ENCODE measurements at regions not wholly inside any gene's neighbourhood (a gene's known extent, or its start where the extent isn't known, plus 50 kb on each side); places are given as distances from the start of the nearest gene placed in this dataset.

DNA sequence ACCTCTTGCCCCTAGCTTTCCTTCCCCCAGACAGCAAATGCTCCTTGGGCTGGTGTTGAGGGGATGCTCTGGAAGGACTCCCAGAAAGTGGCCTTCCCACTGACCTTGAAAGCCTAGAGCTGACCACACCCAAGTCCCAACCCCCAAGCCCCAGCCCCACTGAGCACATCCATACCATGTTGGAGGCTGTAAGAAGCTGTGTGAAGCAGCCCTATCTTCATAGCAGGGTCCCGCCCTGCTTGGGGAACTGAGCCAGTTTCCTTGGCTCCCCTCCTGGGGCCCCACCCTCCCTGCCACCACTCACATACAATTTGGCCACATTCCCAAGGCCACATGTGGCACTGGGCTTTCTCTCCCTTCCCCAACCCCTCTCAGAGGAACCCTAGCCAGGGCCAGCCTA is 72.3 kb upstream of the CACUL1 start:
- DNase-seq (ENCODE audit: low spot score), result no peak
- no peaks in the 10 kb centered on the region for H3K9me3 ChIP-seq (ENCODE audit: control insufficient read depth in 4 of 4, low read length in 3 of 4)
- no peak for TF ChIP-seq EGR1 (IDR thresholded peaks at IDR 0.05; ENCODE audit: low read depth in 2 of 2)
- TF ChIP-seq HNF4G (IDR thresholded peaks at IDR 0.05), result no peak
- H3K27ac ChIP-seq (ENCODE audit: low read depth in 1 of 2, low read length in 2 of 2), result no peak overlapping the region
- H3K27me3 ChIP-seq (ENCODE audit: control insufficient read depth in 4 of 4, insufficient read depth in 4 of 4, low read length in 3 of 4), result no peaks in the 10 kb centered on the region
- H3K36me3 ChIP-seq (ENCODE audit: control insufficient read depth in 4 of 4, insufficient read depth in 3 of 4, low read depth in 1 of 4, low read length in 3 of 4), result no peaks in the 10 kb centered on the region
- no peak overlapping the region for H3K4me3 ChIP-seq (ENCODE audit: low read depth in 1 of 3, low read length in 3 of 3)
- H3K4me1 ChIP-seq (ENCODE audit: control insufficient read depth in 4 of 4, insufficient read depth in 4 of 4, low read length in 3 of 4), result peaks cover 0 to 4% (median under 1%) of the 10 kb centered on the region in 4 donors
- 45% methylated on average over 1 of the region's 1 CpG for WGBS
- H3K9ac ChIP-seq (ENCODE audit: low read depth in 1 of 2, low read length in 2 of 2), result no peak overlapping the region

DNA sequence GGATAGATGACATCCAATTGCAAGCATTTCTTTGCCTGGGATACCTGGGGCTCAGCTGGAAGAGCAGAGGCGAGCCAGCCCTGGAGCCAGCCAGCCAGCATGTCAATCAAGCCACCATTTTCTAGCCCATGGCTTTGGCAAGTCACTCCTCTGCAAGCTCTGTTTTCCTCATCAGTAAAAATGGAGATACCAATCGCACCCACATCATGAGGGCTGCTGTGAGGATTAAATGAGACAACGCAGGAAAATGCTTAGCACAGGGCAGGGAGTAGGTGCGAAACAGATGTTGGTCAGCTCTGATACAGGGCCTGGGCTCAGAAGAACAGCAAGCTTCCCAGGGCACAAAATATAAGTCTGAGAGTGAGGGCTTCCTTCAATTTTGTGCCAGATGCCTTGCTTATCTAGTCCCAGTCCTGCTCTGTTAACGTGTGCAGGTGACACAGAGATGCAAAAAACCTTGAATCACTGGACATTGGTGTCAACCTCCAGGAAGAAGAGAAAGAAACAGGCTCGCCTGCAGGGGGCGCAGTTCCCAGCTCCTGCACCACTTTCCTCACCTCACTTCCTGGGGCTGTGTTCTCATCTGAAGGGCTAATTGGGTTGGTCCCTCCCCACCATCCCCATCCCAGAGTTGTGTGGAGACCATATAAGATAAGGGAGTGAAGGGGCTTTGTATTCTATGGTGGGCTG is 72.8 kb upstream of the CACUL1 start:
- WGBS, result 83% methylated on average over 7 of the region's 7 CpGs

More for the DNA sequence above, 72.8 kb upstream of the CACUL1 start:
- Histone ChIP-seq H3K27ac (ENCODE audit: low read depth in 1 of 2, low read length in 2 of 2) (no peak overlapping the region), H3K4me1 (ENCODE audit: control insufficient read depth in 4 of 4, insufficient read depth in 4 of 4, low read length in 3 of 4) (peaks cover 0 to 8% (median 2%) of the 10 kb centered on the region in 4 donors), H3K36me3 (ENCODE audit: control insufficient read depth in 4 of 4, insufficient read depth in 3 of 4, low read depth in 1 of 4, low read length in 3 of 4) (no peaks in the 10 kb centered on the region), H3K27me3 (ENCODE audit: control insufficient read depth in 4 of 4, insufficient read depth in 4 of 4, low read length in 3 of 4) (no peaks in the 10 kb centered on the region), H3K9me3 (ENCODE audit: control insufficient read depth in 4 of 4, low read length in 3 of 4) (no peaks in the 10 kb centered on the region), H3K4me3 (ENCODE audit: low read depth in 1 of 3, low read length in 3 of 3) (no peak overlapping the region), H3K9ac (ENCODE audit: low read depth in 1 of 2, low read length in 2 of 2) (no peak overlapping the region)
- DNase-seq (ENCODE audit: low spot score), result no peak
- no peak for TF ChIP-seq JUND (IDR thresholded peaks at IDR 0.05)
- no peak for TF ChIP-seq SP1 (IDR thresholded peaks at IDR 0.05)
- TF ChIP-seq NR2F2 (IDR thresholded peaks at IDR 0.05), result no peak
- TF ChIP-seq, protein P1, sequence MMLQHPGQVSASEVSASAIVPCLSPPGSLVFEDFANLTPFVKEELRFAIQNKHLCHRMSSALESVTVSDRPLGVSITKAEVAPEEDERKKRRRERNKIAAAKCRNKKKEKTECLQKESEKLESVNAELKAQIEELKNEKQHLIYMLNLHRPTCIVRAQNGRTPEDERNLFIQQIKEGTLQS (IDR thresholded peaks at IDR 0.05), result no peak
- TF ChIP-seq FOXA2 (IDR thresholded peaks at IDR 0.05), result no peak
- no peak for TF ChIP-seq RAD21 (IDR thresholded peaks at IDR 0.05)
- TF ChIP-seq, protein P2, sequence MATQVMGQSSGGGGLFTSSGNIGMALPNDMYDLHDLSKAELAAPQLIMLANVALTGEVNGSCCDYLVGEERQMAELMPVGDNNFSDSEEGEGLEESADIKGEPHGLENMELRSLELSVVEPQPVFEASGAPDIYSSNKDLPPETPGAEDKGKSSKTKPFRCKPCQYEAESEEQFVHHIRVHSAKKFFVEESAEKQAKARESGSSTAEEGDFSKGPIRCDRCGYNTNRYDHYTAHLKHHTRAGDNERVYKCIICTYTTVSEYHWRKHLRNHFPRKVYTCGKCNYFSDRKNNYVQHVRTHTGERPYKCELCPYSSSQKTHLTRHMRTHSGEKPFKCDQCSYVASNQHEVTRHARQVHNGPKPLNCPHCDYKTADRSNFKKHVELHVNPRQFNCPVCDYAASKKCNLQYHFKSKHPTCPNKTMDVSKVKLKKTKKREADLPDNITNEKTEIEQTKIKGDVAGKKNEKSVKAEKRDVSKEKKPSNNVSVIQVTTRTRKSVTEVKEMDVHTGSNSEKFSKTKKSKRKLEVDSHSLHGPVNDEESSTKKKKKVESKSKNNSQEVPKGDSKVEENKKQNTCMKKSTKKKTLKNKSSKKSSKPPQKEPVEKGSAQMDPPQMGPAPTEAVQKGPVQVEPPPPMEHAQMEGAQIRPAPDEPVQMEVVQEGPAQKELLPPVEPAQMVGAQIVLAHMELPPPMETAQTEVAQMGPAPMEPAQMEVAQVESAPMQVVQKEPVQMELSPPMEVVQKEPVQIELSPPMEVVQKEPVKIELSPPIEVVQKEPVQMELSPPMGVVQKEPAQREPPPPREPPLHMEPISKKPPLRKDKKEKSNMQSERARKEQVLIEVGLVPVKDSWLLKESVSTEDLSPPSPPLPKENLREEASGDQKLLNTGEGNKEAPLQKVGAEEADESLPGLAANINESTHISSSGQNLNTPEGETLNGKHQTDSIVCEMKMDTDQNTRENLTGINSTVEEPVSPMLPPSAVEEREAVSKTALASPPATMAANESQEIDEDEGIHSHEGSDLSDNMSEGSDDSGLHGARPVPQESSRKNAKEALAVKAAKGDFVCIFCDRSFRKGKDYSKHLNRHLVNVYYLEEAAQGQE (IDR thresholded peaks at IDR 0.05), result no peak
- TF ChIP-seq, protein P3, sequence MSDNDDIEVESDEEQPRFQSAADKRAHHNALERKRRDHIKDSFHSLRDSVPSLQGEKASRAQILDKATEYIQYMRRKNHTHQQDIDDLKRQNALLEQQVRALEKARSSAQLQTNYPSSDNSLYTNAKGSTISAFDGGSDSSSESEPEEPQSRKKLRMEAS (IDR thresholded peaks at IDR 0.05), result no peak
- no peak for TF ChIP-seq EGR1 (IDR thresholded peaks at IDR 0.05; ENCODE audit: low read depth in 2 of 2)
- TF ChIP-seq FOXA1 (IDR thresholded peaks at IDR 0.05), result no peak
- TF ChIP-seq HNF4G (IDR thresholded peaks at IDR 0.05), result no peak
- TF ChIP-seq, protein P4, sequence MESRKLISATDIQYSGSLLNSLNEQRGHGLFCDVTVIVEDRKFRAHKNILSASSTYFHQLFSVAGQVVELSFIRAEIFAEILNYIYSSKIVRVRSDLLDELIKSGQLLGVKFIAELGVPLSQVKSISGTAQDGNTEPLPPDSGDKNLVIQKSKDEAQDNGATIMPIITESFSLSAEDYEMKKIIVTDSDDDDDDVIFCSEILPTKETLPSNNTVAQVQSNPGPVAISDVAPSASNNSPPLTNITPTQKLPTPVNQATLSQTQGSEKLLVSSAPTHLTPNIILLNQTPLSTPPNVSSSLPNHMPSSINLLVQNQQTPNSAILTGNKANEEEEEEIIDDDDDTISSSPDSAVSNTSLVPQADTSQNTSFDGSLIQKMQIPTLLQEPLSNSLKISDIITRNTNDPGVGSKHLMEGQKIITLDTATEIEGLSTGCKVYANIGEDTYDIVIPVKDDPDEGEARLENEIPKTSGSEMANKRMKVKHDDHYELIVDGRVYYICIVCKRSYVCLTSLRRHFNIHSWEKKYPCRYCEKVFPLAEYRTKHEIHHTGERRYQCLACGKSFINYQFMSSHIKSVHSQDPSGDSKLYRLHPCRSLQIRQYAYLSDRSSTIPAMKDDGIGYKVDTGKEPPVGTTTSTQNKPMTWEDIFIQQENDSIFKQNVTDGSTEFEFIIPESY (IDR thresholded peaks at IDR 0.05), result no peak
- TF ChIP-seq RXRA (IDR thresholded peaks at IDR 0.05), result no peak
- TF ChIP-seq TAF1 (conservative IDR thresholded peaks at IDR 0.05), result no peak
